HEK293 (cell line): ENCODE measurements at regions not wholly inside any gene's neighbourhood (a gene's known extent, or its start where the extent isn't known, plus 50 kb on each side); places are given as distances from the start of the nearest gene placed in this dataset.

Experiments
- CTCF ChIA-PET: fragments of 350-600 bp; formaldehyde crosslinking; extraction: SDS; loops from one replicate; lab custom pipeline; 2021; ENCODE audit warnings: antibody characterized with exemption; lab: Yijun Ruan, JAX
- POLR2A ChIA-PET: fragments of 300-600 bp; formaldehyde crosslinking; extraction: SDS; loops from one replicate; lab custom pipeline; 2020; ENCODE audit warnings: antibody characterized with exemption, inconsistent platforms; lab: Yijun Ruan, JAX
- H3K27ac ChIP-seq: fragments of 200-500 bp; sonication (Bioruptor generic); 2 replicates; pipeline ENCODE4 v1.5.1; 2014; ENCODE audit warnings: low read depth, low read length, control low read depth, inconsistent platforms; ENCODE audit errors: extremely low read depth
- H3K36me3 ChIP-seq, 2 experiments: fragments of 200-500 bp in 1 of 2; sonication (Bioruptor generic) in 1 of 2; 1 replicate in 1 of 2; 2 replicates in 1 of 2; pipeline ENCODE4 v1.5.1; 2014 to 2017; ENCODE audit warnings: inconsistent platforms in 2 of 2, low read length in 2 of 2; ENCODE audit not compliant: control insufficient read depth in 2 of 2, insufficient read depth in 1 of 2
- H3K4me1 ChIP-seq: fragments of 200-500 bp; sonication (Bioruptor generic); 2 replicates; pipeline ENCODE4 v1.5.1; 2014; ENCODE audit warnings: mild to moderate bottlenecking, low read length, inconsistent platforms; ENCODE audit not compliant: control insufficient read depth, insufficient read depth
- H3K4me3 ChIP-seq: 2 replicates; pipeline ENCODE4 v1.5.1; 2011; ENCODE audit warnings: low read depth, mild to moderate bottlenecking, control low read depth, low read length, moderate library complexity
- H3K9me3 ChIP-seq: fragments of 200-500 bp; sonication (Bioruptor generic); 2 replicates; pipeline ENCODE4 v1.5.1; 2014; ENCODE audit warnings: low read depth, low read length, inconsistent platforms; ENCODE audit not compliant: control insufficient read depth, insufficient read depth
- FEZF1 ChIP-seq: fragments of 450-650 bp; formaldehyde crosslinking; IDR thresholded peaks from 2 replicates; pipeline ENCODE4 v1.5.1; 2016; ENCODE audit warnings: missing biosample characterization, missing genetic modification characterization
- IKZF3 ChIP-seq: fragments of 450-650 bp; IDR thresholded peaks from 2 replicates; pipeline ENCODE4 v1.5.0; 2018; ENCODE audit warnings: missing biosample characterization, mild to moderate bottlenecking, missing genetic modification characterization, moderate library complexity
- KLF8 ChIP-seq: fragments of 450-650 bp; formaldehyde crosslinking; IDR thresholded peaks from 2 replicates; pipeline ENCODE4 v1.5.1; 2016; ENCODE audit warnings: missing biosample characterization, missing genetic modification characterization
- MEIS1 ChIP-seq: sonication (generic); formaldehyde crosslinking; IDR thresholded peaks from 2 replicates; pipeline ENCODE4 v1.8.1; 2022; ENCODE audit warnings: missing genetic modification reagents, mild to moderate bottlenecking, borderline replicate concordance
- RBAK ChIP-seq: fragments of 450-650 bp; formaldehyde crosslinking; IDR thresholded peaks from 2 replicates; pipeline ENCODE4 v1.5.1; 2016; ENCODE audit warnings: missing biosample characterization, missing genetic modification characterization
- REPIN1 ChIP-seq: fragments of 450-650 bp; formaldehyde crosslinking; IDR thresholded peaks from 2 replicates; pipeline ENCODE4 v1.5.1; 2017; ENCODE audit warnings: missing biosample characterization, missing genetic modification characterization, low read depth
- SCRT2 ChIP-seq: fragments of 450-650 bp; formaldehyde crosslinking; IDR thresholded peaks from 2 replicates; pipeline ENCODE4 v1.5.1; 2016; ENCODE audit warnings: missing biosample characterization, missing genetic modification characterization
- SETDB1 ChIP-seq: IDR thresholded peaks from one replicate; pipeline ENCODE4 v1.6.1; 2017; ENCODE audit warnings: mild to moderate bottlenecking, low read length, moderate library complexity, mixed read lengths; ENCODE audit not compliant: insufficient read length
- SP7 ChIP-seq: fragments of 450-650 bp; formaldehyde crosslinking; IDR thresholded peaks from 2 replicates; pipeline ENCODE4 v1.5.1; 2016; ENCODE audit warnings: missing biosample characterization, missing genetic modification characterization
- ZBTB21 ChIP-seq: fragments of 450-650 bp; formaldehyde crosslinking; IDR thresholded peaks from 2 replicates; pipeline ENCODE4 v1.5.1; 2017; ENCODE audit warnings: missing biosample characterization, missing genetic modification characterization
- ZFP37 ChIP-seq: fragments of 450-650 bp; formaldehyde crosslinking; IDR thresholded peaks from 2 replicates; pipeline ENCODE4 v1.5.1; 2016; ENCODE audit warnings: missing biosample characterization, missing genetic modification characterization
- ZFP69B ChIP-seq: fragments of 450-650 bp; formaldehyde crosslinking; IDR thresholded peaks from 2 replicates; pipeline ENCODE4 v1.5.1; 2016; ENCODE audit warnings: missing biosample characterization, missing genetic modification characterization
- ZNF146 ChIP-seq: fragments of 450-650 bp; formaldehyde crosslinking; IDR thresholded peaks from 2 replicates; pipeline ENCODE4 v1.5.1; 2016; ENCODE audit warnings: missing biosample characterization, missing genetic modification characterization
- ZNF155 ChIP-seq: fragments of 450-650 bp; formaldehyde crosslinking; IDR thresholded peaks from 2 replicates; pipeline ENCODE4 v1.5.1; 2016; ENCODE audit warnings: missing biosample characterization, missing genetic modification characterization
- ZNF184 ChIP-seq: fragments of 450-650 bp; IDR thresholded peaks from 2 replicates; pipeline ENCODE4 v1.5.1; 2018; ENCODE audit warnings: missing biosample characterization, mild to moderate bottlenecking, missing genetic modification characterization
- ZNF214 ChIP-seq: fragments of 450-650 bp; formaldehyde crosslinking; IDR thresholded peaks from 2 replicates; pipeline ENCODE4 v1.5.1; 2017; ENCODE audit warnings: missing biosample characterization, mild to moderate bottlenecking, missing genetic modification characterization, borderline replicate concordance
- ZNF266 ChIP-seq: fragments of 450-650 bp; formaldehyde crosslinking; IDR thresholded peaks from 2 replicates; pipeline ENCODE4 v1.5.1; 2016; ENCODE audit warnings: missing biosample characterization, missing genetic modification characterization, low read depth
- ZNF335 ChIP-seq: fragments of 450-650 bp; formaldehyde crosslinking; conservative IDR thresholded peaks from 2 replicates; pipeline ENCODE4 v1.5.1; 2016; ENCODE audit warnings: missing biosample characterization, missing genetic modification characterization
- ZNF48 ChIP-seq: fragments of 450-650 bp; formaldehyde crosslinking; IDR thresholded peaks from 2 replicates; pipeline ENCODE4 v1.5.1; 2016; ENCODE audit warnings: missing biosample characterization, missing genetic modification characterization
- ZNF560 ChIP-seq: fragments of 450-650 bp; formaldehyde crosslinking; IDR thresholded peaks from 2 replicates; pipeline ENCODE4 v1.5.1; 2017; ENCODE audit warnings: missing biosample characterization, missing genetic modification characterization, borderline replicate concordance
- ZNF596 ChIP-seq: fragments of 450-650 bp; IDR thresholded peaks from 2 replicates; pipeline ENCODE4 v1.5.0; 2018; ENCODE audit warnings: missing biosample characterization, mild to moderate bottlenecking, missing genetic modification characterization, moderate library complexity
- ZNF626 ChIP-seq: fragments of 450-650 bp; sonication (Bioruptor Pico); formaldehyde crosslinking; IDR thresholded peaks from 2 replicates; pipeline ENCODE4 v1.5.1; 2018; ENCODE audit warnings: missing biosample characterization, missing genetic modification characterization, inconsistent platforms
- ZNF843 ChIP-seq: fragments of 450-650 bp; formaldehyde crosslinking; IDR thresholded peaks from 2 replicates; pipeline ENCODE4 v1.5.1; 2016; ENCODE audit warnings: missing biosample characterization, missing genetic modification characterization
- TF ChIP-seq, protein P1 (sequence below): fragments of 450-650 bp; formaldehyde crosslinking; IDR thresholded peaks from 2 replicates; pipeline ENCODE4 v1.5.1; 2016; ENCODE audit warnings: missing biosample characterization, missing genetic modification characterization
- TF ChIP-seq, protein P2 (sequence below): fragments of 450-650 bp; formaldehyde crosslinking; IDR thresholded peaks from 2 replicates; pipeline ENCODE4 v1.5.1; 2016; ENCODE audit warnings: missing biosample characterization, missing genetic modification characterization
- TF ChIP-seq, protein P3 (sequence below): fragments of 450-650 bp; formaldehyde crosslinking; IDR thresholded peaks from 2 replicates; pipeline ENCODE4; 2016; ENCODE audit warnings: missing biosample characterization, missing genetic modification characterization
- TF ChIP-seq, protein P4 (sequence below): fragments of 450-650 bp; formaldehyde crosslinking; IDR thresholded peaks from 2 replicates; pipeline ENCODE4 v1.5.1; 2016; ENCODE audit warnings: missing biosample characterization, missing genetic modification characterization, borderline replicate concordance
- TF ChIP-seq, protein P5 (sequence below): fragments of 450-650 bp; formaldehyde crosslinking; IDR thresholded peaks from 2 replicates; pipeline ENCODE4 v1.5.1; 2017; ENCODE audit warnings: missing biosample characterization, missing genetic modification characterization

DNA sequence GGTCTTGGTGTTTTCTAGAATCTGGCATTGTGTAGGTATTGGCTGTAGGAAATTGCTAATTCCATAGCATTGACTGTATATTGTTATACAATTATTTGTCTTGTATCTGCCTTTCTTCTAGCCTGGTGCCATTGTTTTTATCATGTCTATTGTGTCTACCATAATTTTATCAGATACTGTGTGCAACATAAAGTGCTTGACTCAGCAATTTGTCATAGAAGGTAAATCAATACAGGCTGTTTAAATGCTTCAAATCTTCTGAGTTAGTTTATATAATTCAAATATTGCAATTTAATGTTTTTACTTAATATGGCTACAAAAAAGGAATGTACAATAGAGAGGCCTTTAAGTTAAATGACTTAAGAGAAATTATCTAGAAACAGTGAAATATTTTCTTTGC lies 263.3 kb upstream of the UGT8 start:
- ChIA-PET POLR2A (no interaction called here), CTCF (no interaction called here)
- no peak overlapping the region for H3K27ac ChIP-seq
- no peaks in the 10 kb centered on the region for H3K4me1 ChIP-seq
- H3K4me3 ChIP-seq, result no peak overlapping the region
- H3K36me3 ChIP-seq, result no peaks in the 10 kb centered on the region
- TF ChIP-seq ZNF843 (no peak), ZNF214 (tag by site-specific recombination) (no peak), ZNF596 (no peak), ZBTB21 (tag by site-specific recombination) (no peak), FEZF1 (tag by site-specific recombination) (no peak), REPIN1 (tag by site-specific recombination) (no peak), ZNF146 (tag by site-specific recombination) (no peak), ZNF560 (tag by site-specific recombination) (no peak), IKZF3 (tag by site-specific recombination) (no peak), RBAK (tag by site-specific recombination) (no peak), SETDB1 (no peak), ZFP69B (tag by site-specific recombination) (no peak), ZNF335 (no peak)
- TF ChIP-seq, protein P1, sequence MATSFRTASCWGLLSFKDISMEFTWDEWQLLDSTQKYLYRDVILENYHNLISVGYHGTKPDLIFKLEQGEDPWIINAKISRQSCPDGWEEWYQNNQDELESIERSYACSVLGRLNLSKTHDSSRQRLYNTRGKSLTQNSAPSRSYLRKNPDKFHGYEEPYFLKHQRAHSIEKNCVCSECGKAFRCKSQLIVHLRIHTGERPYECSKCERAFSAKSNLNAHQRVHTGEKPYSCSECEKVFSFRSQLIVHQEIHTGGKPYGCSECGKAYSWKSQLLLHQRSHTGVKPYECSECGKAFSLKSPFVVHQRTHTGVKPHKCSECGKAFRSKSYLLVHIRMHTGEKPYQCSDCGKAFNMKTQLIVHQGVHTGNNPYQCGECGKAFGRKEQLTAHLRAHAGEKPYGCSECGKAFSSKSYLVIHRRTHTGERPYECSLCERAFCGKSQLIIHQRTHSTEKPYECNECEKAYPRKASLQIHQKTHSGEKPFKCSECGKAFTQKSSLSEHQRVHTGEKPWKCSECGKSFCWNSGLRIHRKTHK (tag by site-specific recombination), result no peak
- TF ChIP-seq, protein P2, sequence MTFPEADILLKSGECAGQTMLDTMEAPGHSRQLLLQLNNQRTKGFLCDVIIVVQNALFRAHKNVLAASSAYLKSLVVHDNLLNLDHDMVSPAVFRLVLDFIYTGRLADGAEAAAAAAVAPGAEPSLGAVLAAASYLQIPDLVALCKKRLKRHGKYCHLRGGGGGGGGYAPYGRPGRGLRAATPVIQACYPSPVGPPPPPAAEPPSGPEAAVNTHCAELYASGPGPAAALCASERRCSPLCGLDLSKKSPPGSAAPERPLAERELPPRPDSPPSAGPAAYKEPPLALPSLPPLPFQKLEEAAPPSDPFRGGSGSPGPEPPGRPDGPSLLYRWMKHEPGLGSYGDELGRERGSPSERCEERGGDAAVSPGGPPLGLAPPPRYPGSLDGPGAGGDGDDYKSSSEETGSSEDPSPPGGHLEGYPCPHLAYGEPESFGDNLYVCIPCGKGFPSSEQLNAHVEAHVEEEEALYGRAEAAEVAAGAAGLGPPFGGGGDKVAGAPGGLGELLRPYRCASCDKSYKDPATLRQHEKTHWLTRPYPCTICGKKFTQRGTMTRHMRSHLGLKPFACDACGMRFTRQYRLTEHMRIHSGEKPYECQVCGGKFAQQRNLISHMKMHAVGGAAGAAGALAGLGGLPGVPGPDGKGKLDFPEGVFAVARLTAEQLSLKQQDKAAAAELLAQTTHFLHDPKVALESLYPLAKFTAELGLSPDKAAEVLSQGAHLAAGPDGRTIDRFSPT (tag by site-specific recombination), result no peak
- TF ChIP-seq, protein P3, sequence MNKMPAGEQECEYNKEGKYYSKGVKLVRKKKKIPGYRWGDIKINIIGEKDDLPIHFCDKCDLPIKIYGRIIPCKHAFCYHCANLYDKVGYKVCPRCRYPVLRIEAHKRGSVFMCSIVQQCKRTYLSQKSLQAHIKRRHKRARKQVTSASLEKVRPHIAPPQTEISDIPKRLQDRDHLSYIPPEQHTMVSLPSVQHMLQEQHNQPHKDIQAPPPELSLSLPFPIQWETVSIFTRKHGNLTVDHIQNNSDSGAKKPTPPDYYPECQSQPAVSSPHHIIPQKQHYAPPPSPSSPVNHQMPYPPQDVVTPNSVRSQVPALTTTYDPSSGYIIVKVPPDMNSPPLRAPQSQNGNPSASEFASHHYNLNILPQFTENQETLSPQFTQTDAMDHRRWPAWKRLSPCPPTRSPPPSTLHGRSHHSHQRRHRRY (tag by site-specific recombination), result no peak
- TF ChIP-seq, protein P4, sequence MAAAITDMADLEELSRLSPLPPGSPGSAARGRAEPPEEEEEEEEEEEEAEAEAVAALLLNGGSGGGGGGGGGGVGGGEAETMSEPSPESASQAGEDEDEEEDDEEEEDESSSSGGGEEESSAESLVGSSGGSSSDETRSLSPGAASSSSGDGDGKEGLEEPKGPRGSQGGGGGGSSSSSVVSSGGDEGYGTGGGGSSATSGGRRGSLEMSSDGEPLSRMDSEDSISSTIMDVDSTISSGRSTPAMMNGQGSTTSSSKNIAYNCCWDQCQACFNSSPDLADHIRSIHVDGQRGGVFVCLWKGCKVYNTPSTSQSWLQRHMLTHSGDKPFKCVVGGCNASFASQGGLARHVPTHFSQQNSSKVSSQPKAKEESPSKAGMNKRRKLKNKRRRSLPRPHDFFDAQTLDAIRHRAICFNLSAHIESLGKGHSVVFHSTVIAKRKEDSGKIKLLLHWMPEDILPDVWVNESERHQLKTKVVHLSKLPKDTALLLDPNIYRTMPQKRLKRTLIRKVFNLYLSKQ (tag by site-specific recombination), result no peak
- no peaks in the 10 kb centered on the region for H3K9me3 ChIP-seq

DNA sequence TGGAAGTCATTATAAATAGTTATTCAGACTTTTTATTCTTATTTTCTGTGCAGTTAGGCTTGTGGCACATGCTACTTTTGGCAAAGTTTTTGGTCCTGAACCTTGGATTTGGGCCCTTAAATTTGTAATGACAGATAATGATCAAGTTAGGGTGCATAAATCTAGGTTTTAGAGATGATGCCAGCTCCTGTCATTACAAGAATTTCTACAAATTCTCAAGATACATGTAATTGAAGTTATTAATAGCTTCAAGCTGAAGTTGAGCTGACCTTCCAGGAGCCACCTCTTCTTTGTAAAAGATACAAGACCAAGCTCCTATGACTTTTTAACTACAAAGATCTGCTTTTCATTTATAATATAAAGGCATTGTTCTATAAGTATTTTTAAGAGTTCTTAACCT lies 255.6 kb upstream of the UGT8 start:
- Histone ChIP-seq H3K9me3 (no peaks in the 10 kb centered on the region), H3K4me3 (no peak overlapping the region), H3K36me3 (no peaks in the 10 kb centered on the region), H3K27ac (no peak overlapping the region), H3K4me1 (no peaks in the 10 kb centered on the region)
- CTCF ChIA-PET, result interaction anchor here (0.6 kb wide), 1 partner anchor 211 kb away, joined by 4 read pairs; no protein-coding TSS in a partner anchor
- TF ChIP-seq ZNF48 (no peak), SP7 (no peak), MEIS1 (CRISPR knock-in tag) (no peak), REPIN1 (tag by site-specific recombination) (no peak), KLF8 (tag by site-specific recombination) (no peak), ZNF155 (tag by site-specific recombination) (no peak), ZFP37 (no peak), ZNF266 (no peak), ZNF626 (tag by site-specific recombination) (no peak), ZNF184 (tag by site-specific recombination) (no peak), SCRT2 (tag by site-specific recombination) (no peak), RBAK (tag by site-specific recombination) (no peak)
- TF ChIP-seq, protein P5, sequence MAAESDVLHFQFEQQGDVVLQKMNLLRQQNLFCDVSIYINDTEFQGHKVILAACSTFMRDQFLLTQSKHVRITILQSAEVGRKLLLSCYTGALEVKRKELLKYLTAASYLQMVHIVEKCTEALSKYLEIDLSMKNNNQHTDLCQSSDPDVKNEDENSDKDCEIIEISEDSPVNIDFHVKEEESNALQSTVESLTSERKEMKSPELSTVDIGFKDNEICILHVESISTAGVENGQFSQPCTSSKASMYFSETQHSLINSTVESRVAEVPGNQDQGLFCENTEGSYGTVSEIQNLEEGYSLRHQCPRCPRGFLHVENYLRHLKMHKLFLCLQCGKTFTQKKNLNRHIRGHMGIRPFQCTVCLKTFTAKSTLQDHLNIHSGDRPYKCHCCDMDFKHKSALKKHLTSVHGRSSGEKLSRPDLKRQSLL (tag by site-specific recombination), result no peak
- POLR2A ChIA-PET, result no interaction called here
